NOMO-1 (cell line): ENCODE measurements at regions not wholly inside any gene's neighbourhood (a gene's known extent, or its start where the extent isn't known, plus 50 kb on each side); places are given as distances from the start of the nearest gene placed in this dataset.
"Not testable (repeated sequence)": the region's sequence is repeated elsewhere in the genome, so short reads cannot be mapped to it uniquely, and the experiment has no call there.

ENCODE experiments used
- DNase-seq, 2 experiments: peaks; one replicate each; lab custom pipeline; 2025; ENCODE audit not compliant: unreplicated experiment in 2 of 2; lab: John Stamatoyannopoulos, UW

GRCh38 chr12:60441577-60441976 lies 845.7 kb downstream of the SLC16A7 start:
- DNase-seq, result no peak

GRCh38 chr12:60451457-60451856 lies 855.6 kb downstream of the SLC16A7 start:
- no peak for DNase-seq

- DNase-seq, result no peak
Observed at GRCh38 chr12:60465060-60465459, 869.2 kb downstream of the SLC16A7 start.

- no peak for DNase-seq
Observed at GRCh38 chr12:60468546-60468945, 872.7 kb downstream of the SLC16A7 start.

GRCh38 chr12:60475825-60476224 lies 880.0 kb downstream of the SLC16A7 start:
- DNase-seq, result no peak

- no peak for DNase-seq
Observed at GRCh38 chr12:60487284-60487683, 891.5 kb downstream of the SLC16A7 start.

GRCh38 chr12:60489071-60489470 lies 893.2 kb downstream of the SLC16A7 start:
- no peak for DNase-seq

- no peak for DNase-seq
Observed at GRCh38 chr12:60494244-60494643, 898.4 kb downstream of the SLC16A7 start.

- DNase-seq, result no peak
Observed at GRCh38 chr12:60498656-60499055, 902.8 kb downstream of the SLC16A7 start.

GRCh38 chr12:60501124-60501729 lies 905.4 kb downstream of the SLC16A7 start:
- DNase-seq, result no peak

GRCh38 chr12:60522684-60523400 lies 927.0 kb downstream of the SLC16A7 start:
- no peak for DNase-seq

- DNase-seq, result no peak
Observed at GRCh38 chr12:60529261-60529660, 933.4 kb downstream of the SLC16A7 start.

GRCh38 chr12:60529723-60530122 lies 933.9 kb downstream of the SLC16A7 start:
- no peak for DNase-seq

GRCh38 chr12:60535363-60535762 lies 939.5 kb downstream of the SLC16A7 start:
- no peak for DNase-seq

- no peak for DNase-seq
Observed at GRCh38 chr12:60539592-60539991, 943.8 kb downstream of the SLC16A7 start.

- DNase-seq, result no peak
Observed at GRCh38 chr12:60568914-60569313, 973.1 kb downstream of the SLC16A7 start.

- no peak for DNase-seq
Observed at GRCh38 chr12:60577607-60578006, 981.8 kb downstream of the SLC16A7 start.

- not testable (repeated sequence) for DNase-seq
Observed at GRCh38 chr12:60587664-60588063, 991.8 kb downstream of the SLC16A7 start.

GRCh38 chr12:60594035-60594711 lies 998.3 kb downstream of the SLC16A7 start:
- no peak for DNase-seq

GRCh38 chr12:60602601-60603000 lies 1006.8 kb downstream of the SLC16A7 start:
- no peak for DNase-seq

GRCh38 chr12:60603475-60603874 lies 1007.6 kb downstream of the SLC16A7 start:
- DNase-seq, result not testable (repeated sequence)

GRCh38 chr12:60616400-60616799 lies 1020.6 kb downstream of the SLC16A7 start:
- DNase-seq, result no peak
